MCF 10A (cell line): ENCODE measurements at regions not wholly inside any gene's neighbourhood (a gene's known extent, or its start where the extent isn't known, plus 50 kb on each side); places are given as distances from the start of the nearest gene placed in this dataset.

Source experiments
- BruUV-seq: library from RNA; stranded (reverse); fragments of 400-500 nt; replicated peaks from 2 replicates; lab custom pipeline; 2021; lab: Mats Ljungman, UMichigan
- CTCF ChIA-PET: fragments of 300-600 bp; sonication (Branson Sonifier 250); formaldehyde crosslinking; extraction: SDS; loops from one replicate; lab custom pipeline; 2021; ENCODE audit warnings: antibody characterized with exemption, inconsistent platforms; lab: Yijun Ruan, JAX
- POLR2A ChIA-PET: fragments of 300-600, 350-650 bp; sonication (Branson Sonifier 250); formaldehyde crosslinking; extraction: SDS; loops from one replicate; lab custom pipeline; 2020; ENCODE audit warnings: antibody characterized with exemption, inconsistent platforms; lab: Yijun Ruan, JAX
- DNase-seq: peaks from one replicate; pipeline ENCODE4 v3.0.0-alpha.2; 2018; ENCODE audit not compliant: unreplicated experiment
- H3K27ac Mint-ChIP-seq: one replicate; pipeline ENCODE4 v1.8.0; 2022; ENCODE audit warnings: mild to moderate bottlenecking, low read depth, mixed read lengths; ENCODE audit not compliant: unreplicated experiment
- H3K27me3 Mint-ChIP-seq: one replicate; pipeline ENCODE4 v1.8.0; 2022; ENCODE audit warnings: mixed read lengths; ENCODE audit not compliant: insufficient read depth, unreplicated experiment
- H3K36me3 Mint-ChIP-seq: one replicate; pipeline ENCODE4 v1.8.0; 2022; ENCODE audit warnings: mild to moderate bottlenecking, moderate library complexity, mixed read lengths; ENCODE audit not compliant: insufficient read depth, unreplicated experiment
- H3K4me1 Mint-ChIP-seq: one replicate; pipeline ENCODE4 v1.8.0; 2022; ENCODE audit warnings: mixed read lengths; ENCODE audit not compliant: insufficient read depth, unreplicated experiment
- H3K4me3 Mint-ChIP-seq: one replicate; pipeline ENCODE4 v1.8.0; 2022; ENCODE audit warnings: mild to moderate bottlenecking, moderate library complexity, mixed read lengths; ENCODE audit not compliant: unreplicated experiment
- H3K9me3 Mint-ChIP-seq: one replicate; pipeline ENCODE4 v1.8.0; 2022; ENCODE audit warnings: mixed read lengths; ENCODE audit not compliant: unreplicated experiment
- CTCF ChIP-seq: fragments of 200-600 bp; IDR thresholded peaks from one replicate; pipeline ENCODE4 v1.8.0; 2022; ENCODE audit warnings: antibody characterized with exemption, mild to moderate bottlenecking; ENCODE audit not compliant: unreplicated experiment
- intact Hi-C: fragments of 100-400 bp; cut with micrococcal nuclease; formaldehyde crosslinking; loops from 2 replicates; pipeline ENCODE4 v1.14.1; 2022

- Mint-ChIP-seq H3K9me3 (peaks cover 18% of the 10 kb centered on the region), H3K36me3 (no peaks in the 10 kb centered on the region), H3K4me1 (no peaks in the 10 kb centered on the region), H3K27ac (no peak overlapping the region), H3K4me3 (no peak overlapping the region), H3K27me3 (no peaks in the 10 kb centered on the region)
- ChIA-PET POLR2A (no interaction called here), CTCF (no interaction called here)
- intact Hi-C loops, result no loop called here
- no peak for TF ChIP-seq CTCF
- DNase-seq, result no peak
- BruUV-seq, result no TSS peak
Observed at GRCh38 chr14:30786701-30787100, 87.7 kb upstream of the COCH start.

DNA sequence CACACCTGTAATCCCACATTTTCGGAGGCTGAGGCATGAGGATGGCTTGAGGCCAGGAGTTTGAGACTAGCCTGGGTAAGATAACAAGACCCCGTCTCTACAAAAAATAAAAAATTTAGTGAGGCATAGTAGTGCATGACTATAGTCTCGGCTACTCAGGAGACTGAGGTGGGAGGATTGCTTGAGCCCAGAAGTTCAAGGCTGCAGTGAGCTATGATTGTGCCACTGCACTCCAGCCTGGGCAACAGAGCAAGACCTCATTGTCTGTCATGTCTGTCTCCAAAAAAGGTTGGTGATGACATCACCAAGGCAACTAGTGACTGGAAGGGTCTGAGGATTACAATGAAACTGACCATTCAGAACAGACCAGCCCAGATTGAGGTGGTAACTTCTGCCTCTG lies 83.5 kb upstream of the COCH start:
- Mint-ChIP-seq H3K36me3 (no peaks in the 10 kb centered on the region), H3K27ac (no peak overlapping the region), H3K27me3 (no peaks in the 10 kb centered on the region), H3K4me1 (no peaks in the 10 kb centered on the region), H3K4me3 (no peak overlapping the region), H3K9me3 (peaks cover 32% of the 10 kb centered on the region)
- no TSS peak for BruUV-seq
- TF ChIP-seq CTCF, result no peak
- ChIA-PET POLR2A (no interaction called here), CTCF (no interaction called here)
- intact Hi-C loops, result no loop called here
- peak; percentile 2 for DNase-seq

DNA sequence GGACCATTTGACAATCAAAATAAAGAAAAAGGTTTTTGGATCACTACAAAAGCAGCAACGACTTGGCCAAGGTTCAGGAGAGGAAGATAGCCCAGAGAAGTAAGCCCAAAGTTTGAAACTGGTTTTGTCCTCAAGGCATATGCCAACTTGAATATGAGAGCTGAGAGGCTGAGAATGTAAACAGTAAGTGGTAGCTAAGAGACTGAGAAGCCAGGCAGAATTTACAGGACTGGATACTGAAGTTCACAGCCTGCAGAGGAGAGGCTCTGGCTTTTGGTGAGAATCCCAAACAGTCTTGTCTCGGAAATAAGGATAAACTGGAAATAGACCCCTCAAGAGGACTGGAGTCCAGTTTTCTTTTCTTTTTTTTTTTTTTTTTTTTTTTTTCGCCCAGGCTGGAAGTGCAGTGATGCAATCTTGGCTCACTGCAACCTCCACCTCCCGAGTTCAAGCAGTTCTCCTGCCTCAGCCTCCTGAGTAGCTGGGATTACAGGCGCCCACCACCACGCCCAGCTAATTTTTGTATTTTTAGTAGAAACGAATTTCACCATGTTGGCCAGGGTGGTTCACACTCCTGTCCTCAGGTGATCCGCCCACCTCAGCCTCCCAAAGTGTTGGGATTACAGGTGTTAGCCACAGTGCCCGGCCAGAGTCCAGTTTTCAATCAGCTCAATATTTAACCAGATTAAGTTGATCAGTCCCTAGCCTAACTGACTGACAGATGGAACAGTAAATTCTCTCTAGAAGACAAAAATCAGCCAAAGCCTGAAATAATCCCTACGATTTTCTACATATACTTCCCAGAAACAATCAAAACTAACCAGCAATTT lies 82.6 kb upstream of the COCH start:
- ChIA-PET POLR2A (no interaction called here), CTCF (no interaction called here)
- no TSS peak for BruUV-seq
- intact Hi-C loops, result no loop called here
- H3K27me3 Mint-ChIP-seq, result no peaks in the 10 kb centered on the region
- peaks cover 26% of the 10 kb centered on the region for H3K9me3 Mint-ChIP-seq
- no peak for DNase-seq
- H3K36me3 Mint-ChIP-seq, result no peaks in the 10 kb centered on the region
- no peak overlapping the region for H3K4me3 Mint-ChIP-seq
- no peak overlapping the region for H3K27ac Mint-ChIP-seq
- H3K4me1 Mint-ChIP-seq, result no peaks in the 10 kb centered on the region
- no peak for TF ChIP-seq CTCF

GRCh38 chr14:30796707-30797106 lies 77.7 kb upstream of the COCH start:
- Mint-ChIP-seq H3K9me3 (peaks cover 14% of the 10 kb centered on the region), H3K4me1 (no peaks in the 10 kb centered on the region), H3K27me3 (peaks cover 12% of the 10 kb centered on the region), H3K27ac (no peak overlapping the region), H3K36me3 (no peaks in the 10 kb centered on the region), H3K4me3 (no peak overlapping the region)
- no TSS peak for BruUV-seq
- TF ChIP-seq CTCF, result no peak
- DNase-seq, result no peak
- CTCF ChIA-PET, result interaction anchor here (0.5 kb wide), 1 partner anchor 238 kb away, joined by 5 read pairs; no protein-coding TSS in a partner anchor
- intact Hi-C loops, result no loop called here
- POLR2A ChIA-PET, result no interaction called here
